Stimulated activated CD4-positive, alpha-beta T cell treated with anti-CD3 and anti-CD28 coated beads, Interleukin-15, amount 100 ng/mL, for 48 hours (primary cell): ENCODE measurements at regions not wholly inside any gene's neighbourhood (a gene's known extent, or its start where the extent isn't known, plus 50 kb on each side); places are given as distances from the start of the nearest gene placed in this dataset.

Source experiments
- DNase-seq, 2 donors: peaks; one replicate each; pipeline ENCODE4 v3.0.0-alpha.2; 2020; ENCODE audit warnings: low read depth in 2 of 2

DNA sequence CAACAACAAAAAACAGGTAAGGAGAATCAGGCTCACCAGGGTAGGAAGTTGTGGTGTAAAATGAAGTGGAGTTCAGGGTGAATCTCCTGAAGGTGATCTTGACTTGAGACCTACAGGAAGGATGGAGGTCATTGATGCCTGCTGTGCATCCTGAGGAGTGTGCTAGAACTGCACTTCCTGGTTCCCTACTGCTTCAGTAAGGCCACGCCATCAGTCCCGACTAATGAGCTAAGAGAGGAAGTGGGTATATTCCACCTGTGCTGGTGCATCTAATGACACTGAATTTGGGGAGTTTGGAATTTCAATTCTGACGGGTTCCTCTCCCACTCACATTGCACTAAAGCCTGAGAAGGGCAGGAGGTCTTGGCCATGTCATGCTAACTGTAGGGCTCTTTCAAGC, 349.3 kb upstream of the SLC14A2 start:
- no peak for DNase-seq

DNA sequence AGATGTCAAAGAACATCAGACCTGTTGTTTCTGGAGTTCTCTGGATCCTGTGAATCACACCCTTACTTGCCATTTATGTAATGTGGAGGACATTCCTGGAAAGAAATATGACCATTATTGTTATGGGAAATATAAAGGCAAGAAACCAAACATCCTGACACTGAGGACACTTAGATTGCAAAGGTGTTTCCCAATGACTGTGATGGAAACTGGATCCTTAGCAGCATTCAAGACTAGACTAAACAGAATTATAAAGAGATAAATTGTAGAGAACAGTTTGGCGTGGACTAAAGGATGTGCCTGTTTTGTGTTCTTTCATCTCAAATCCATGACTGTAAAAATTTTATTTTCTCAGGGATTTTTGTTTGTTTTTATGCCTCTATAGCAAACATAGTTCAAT, 347.7 kb upstream of the SLC14A2 start:
- DNase-seq = no peak

DNA sequence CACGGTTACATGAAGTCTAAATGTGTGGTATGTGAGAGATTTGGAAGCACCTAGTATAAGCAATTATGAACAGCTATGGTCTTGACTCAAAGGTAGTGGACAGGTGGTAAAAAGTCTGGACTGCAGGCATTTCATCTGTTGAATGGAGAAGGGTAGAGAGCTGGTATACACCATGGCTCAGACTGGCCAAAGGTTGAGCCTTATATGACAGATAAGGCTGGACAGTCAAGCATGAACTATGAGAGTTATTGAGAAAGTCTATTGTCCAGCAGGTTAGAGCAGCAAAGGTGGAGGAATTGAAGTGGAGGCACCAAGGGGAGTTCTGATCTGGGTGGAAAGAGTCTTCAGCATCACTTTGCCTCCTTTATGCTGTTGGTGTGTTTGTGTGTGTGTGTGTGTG, 346.7 kb upstream of the SLC14A2 start:
- DNase-seq = no peak

DNA sequence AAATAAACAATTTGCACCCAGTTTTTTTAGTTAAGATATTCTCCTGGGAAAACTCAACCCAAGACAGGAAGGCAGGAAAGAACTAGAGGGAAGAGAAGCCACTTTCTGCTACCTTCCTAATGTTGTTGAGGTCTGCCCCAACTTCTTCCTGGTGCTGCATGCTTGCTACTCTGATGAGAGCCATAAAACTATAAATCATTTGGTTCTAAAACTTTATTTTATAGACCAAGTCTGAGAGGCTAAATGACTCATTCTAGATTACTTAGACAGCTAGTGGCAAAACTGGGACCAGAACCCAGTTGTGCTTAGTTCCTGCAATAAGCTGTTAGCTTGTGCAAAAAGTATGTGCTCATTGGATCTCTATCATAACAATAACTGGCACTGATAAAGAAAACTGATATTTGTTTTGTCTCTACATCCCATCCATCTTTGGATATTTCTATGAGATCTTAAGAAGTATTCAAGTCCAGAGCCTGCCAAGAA, 344.9 kb upstream of the SLC14A2 start:
- no peak for DNase-seq

DNA sequence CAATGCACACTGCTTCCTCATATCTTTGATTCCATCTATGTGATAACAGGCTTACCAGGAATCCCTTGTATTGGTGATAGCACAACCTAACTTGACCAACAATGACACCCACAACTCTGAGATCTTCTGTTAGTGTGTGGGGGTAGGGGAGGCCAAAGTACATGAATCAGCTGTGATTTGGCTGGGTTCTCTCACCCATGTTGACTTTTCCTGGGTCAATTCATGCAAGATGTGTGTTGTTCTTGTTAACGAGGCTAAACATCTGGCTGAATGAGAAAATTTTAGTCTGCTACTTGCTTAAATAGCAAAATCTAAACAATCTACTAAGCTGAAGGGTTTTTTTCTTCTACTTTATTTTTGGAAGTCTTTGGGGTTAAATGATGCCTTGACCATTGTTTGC, 341.2 kb upstream of the SLC14A2 start:
- no peak for DNase-seq

DNA sequence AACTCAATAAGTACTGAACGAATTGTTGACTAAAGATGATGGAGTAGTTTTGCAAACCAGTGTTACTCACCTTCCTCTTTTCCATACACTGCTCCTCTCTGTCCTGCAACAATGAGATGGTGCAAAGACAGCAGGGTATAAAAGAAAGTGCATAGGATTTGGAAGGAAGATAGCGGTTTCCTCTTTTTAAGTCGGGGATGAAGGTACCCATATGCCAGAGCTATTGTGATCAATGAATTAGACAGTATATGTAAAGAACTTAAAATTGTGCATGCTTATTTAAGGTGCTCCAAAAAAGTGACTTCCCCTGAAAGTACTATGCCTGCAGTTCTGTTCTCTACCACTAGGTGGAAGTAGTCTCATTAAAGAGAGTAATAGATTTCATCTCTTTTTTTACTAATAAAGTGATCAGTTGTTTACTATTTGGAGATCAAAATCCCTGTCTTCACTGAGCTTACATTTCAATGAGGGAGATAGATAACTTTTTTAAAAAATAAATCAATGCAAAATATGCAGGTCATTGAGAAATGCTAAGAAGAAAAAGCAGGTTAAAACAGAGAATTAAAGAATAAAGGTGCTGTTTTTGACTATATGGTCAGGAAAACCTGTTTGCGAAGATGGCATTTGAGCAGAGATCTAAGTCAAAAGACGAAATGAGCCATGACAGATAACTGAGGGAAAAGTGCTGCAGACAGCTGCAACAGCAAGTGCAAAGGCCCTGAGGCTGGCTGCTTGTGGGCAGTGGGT, 339.7 kb upstream of the SLC14A2 start:
- DNase-seq = no peak

DNA sequence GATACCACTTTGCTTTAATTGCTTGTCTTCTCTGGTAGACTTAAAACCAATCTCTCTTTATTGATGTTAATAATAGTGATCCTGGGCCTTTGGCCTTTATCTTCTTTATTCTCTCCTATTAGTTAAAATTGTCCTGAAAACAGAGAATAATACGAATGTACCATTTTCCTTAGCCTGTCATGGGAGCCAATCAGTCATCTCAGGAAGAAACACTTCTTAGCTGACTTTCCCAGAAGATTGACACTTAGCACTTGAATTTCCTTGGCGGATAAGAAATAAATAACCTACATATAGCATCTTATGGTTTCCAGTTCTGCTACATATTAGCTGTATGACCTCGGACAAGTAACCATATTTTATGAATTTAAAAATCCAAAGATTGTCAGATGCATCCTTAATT, 338.4 kb upstream of the SLC14A2 start:
- DNase-seq = no peak

DNA sequence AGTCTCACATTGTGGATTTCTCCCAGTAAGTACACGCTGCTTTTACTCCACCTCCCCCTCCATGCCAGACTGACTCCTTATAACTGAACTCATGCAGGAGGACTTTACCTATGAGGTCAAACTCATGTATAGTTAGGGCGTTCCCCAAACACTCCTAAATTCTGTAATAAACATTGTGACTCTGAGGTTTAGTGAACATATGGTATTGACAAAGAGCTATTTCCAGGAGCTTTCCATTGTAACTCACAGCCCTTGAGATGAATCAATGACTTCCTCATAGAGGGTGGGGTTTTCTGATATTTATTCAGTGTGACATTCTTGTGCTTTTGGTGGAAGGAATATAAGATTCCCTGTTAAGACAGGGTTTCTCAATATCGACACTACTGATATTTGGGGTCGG, 337.4 kb upstream of the SLC14A2 start:
- no peak for DNase-seq

DNA sequence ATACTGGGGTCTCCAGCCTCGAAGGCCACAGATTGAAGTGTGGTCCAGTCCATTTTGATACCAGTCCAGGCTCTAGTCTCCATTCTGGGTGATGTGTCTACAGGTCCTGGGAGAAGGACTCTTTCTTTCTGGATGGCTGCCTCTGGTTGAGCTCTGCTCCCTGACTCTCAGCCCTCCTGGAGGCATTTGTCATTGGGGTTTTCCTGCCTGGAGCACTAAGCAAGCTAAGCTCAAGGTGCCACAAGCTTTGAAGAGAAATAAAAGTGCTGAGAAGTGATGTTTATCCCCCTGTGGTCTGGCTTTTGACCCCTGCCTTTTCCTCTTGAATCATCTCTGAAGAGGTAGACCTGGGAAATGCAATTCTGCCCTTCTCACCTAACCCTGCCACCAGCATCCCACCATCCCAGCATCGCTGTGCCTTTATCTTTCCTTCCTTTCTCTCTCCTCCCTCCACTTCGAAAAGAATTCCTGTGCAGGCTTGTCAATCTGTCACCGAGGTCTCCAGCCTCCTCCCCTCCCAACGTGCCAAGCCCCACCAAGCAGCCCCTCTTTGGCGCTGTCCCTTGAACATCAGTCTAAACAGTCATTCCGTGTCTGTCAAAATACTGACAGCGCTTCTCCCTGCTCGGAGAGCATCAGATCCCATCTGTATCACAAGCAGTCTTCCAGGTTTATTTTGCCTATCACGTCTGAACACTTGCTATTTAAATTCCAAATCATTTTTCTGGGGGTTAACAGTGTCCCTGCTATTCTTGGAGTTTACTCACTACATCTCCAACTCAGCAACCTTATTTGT, 334.6 kb upstream of the SLC14A2 start:
- no peak for DNase-seq

DNA sequence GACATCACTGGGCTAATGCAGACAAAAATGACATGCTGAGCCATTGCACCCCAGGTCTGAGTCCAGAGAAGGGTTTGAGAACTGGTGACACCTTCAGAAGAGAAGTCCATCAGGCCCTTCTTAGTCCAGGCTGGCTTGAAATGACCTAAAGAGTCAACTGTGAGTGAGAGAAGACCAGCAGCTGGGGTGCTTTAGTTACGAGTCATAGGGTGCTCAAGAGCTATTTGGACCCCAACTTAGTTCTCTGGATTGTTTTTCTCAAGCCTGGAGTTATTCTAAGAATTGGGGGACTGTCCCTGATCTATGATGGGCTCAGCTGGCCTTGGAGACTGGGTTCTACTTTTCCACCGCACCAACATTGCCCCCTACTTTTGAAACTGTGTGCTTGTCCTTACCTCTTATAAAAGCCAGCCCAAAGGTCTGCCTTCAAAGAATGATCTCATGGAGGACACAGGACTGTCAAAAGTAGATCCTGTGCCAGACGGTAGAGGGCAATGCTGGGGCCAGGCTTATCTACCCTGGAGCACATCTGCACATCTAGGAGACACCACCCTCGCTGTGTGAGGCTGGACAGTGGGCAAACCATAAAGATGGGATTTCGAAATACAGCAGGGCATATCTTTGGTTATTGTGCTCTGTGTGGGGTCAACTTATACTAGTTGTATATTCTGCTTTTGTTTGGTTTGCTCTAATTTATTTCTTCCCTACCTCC, 333.0 kb upstream of the SLC14A2 start:
- DNase-seq = no peak

DNA sequence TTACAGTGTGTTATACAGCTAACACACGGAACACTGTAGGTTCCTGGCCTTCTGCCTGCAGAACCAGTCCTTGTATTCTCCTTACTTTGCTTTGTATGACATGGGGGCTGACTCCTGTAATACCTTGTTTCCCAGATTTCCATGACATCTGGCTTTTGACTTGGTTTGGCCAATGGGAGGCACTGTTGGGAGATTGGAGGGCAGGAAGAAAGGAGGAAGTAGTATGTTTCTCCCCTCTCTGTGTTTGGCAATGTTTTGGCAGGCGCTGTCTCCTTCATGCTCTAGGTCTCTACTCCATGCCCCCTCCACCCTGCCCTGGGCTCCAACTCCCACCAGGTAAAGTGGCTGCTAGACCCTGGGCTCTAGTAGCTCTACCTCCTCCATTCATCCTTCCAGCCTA, 331.1 kb upstream of the SLC14A2 start:
- no peak for DNase-seq

DNA sequence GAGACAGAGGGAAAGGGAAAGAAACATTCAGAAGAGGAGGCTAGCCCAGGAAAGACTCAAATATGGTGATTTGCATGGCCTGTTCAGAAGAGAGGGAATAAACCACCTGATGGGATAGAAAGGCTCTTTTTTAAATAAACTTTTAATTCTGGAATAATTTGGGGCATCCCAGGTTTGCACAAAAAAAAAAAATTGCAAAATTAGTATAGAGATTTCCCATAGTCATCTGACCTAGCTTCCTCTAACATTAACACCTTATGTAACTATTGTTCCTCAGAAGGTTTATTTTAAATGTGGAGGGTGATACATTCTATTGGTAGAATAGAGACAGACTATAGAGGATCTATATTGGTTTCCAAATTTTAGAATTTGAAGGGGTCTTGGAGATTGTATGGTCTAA, 330.4 kb upstream of the SLC14A2 start:
- DNase-seq = no peak

DNA sequence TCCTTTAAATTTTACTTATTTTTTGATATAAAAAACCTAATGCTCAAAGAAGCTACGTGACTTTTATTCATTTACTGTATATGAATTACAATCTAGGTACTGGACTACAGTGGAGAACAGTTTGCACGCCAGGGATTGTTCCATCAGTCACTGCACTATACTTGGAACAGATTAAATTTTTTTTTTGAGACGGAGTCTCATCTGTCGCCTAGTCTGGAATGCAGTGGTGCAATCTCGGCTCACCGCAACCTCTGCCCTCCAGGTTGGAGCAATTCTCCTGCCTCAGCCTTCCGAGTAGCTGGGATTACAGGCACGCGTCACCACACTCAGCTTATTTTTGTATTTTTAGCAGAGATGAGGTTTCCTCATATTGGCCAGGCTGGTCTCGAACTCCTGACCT, 330.0 kb upstream of the SLC14A2 start:
- no peak for DNase-seq

DNA sequence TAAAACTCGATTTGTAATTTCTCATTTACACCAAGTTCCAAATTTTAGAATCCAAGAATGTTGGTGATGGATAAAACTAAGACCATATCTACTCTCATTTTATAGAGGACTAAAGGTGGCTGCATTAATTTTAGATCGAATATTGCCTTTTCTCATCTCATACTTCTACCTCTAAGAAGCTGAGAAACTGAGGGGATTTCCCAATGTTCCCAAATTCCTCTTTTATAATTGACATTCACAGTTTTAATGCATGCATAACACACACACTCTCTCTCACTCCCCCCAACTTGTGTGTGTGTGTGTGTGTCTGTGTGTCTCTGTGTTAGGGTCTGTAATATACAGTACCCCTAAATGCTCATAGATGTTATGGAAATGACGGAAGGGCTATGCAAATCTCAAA, 328.8 kb upstream of the SLC14A2 start:
- DNase-seq = no peak

DNA sequence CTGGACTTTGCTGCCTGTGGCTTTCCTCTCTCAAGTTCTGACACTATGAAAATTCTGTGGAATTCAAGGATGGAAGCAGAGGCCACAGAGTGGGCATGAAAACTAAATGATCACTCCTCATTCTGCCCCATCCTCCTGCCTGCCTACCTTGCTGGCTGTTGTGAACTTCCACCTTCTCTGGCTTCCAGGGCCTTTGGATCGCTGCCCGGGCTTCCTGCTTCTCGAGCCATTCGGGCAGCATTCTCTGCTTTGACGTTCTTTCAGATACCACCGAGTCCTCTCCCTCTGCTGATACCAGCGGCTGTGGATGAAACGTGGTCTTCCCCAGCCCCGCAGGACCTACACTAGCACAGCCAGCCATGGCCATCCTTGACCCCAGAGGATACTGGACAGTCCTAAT, 327.7 kb upstream of the SLC14A2 start:
- DNase-seq = no peak

DNA sequence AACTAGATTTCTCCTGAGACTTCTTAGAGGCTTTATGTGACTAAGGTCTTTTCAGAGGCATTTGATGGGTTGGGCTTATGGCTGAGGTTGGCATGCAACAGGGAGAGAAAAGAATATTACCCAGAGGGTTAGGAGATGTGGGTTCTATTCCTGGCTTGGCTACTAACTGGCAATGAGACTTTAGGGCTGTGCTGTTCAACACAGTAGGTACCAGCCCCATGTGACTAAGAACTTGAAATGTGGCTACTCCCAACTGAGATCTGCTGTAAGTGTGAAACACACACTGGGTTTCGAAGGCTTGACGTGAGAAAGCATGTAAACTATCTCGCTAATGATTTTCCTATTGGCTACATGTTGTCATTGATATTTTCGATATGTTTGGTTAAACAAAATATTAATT, 324.9 kb upstream of the SLC14A2 start:
- no peak for DNase-seq

DNA sequence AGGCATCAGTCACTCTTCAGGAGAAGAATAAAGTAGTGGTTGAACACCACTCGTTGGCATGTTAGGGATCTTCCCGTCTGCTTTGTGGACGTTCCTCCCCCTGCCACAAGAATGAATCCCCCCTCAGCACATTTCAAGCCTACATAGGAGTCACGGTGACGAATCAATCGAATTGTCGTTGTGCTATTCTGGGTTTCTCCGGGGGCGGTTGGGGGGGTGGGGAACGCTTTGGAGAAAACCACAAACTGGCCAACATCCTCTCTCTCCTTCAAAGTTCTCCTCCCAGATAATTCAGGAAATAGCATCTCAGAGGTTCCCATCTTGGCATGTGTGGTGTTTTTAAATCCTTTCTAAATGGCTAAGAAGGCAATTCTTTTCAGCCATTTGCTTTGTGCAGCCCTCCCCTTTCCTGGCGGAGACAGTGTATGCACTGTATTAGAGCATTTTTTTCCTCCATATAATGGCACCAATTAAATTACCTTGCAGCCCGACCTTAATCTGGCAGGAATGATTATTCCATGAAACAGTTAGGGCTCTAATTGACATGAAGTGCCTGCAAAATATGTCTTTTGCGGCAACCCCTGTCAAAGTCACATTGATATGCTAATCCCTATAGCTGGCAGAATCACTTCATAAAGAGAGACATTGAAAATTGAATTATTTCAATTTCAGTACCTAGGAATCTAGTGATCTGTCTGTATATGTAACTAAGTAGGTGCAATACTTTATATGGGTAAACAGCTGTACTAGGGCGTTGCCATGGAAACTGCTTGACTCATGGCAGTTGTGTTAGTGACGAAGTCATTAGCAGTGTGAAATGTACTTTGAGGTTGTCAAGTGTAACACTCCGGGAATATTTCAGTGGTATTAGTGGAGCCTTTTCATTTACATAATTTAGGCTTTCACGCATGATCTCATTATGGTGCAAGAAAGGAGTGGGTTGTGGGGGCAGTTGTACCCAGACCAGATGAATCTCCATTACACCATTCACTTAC, 323.4 kb upstream of the SLC14A2 start:
- DNase-seq = no peak

DNA sequence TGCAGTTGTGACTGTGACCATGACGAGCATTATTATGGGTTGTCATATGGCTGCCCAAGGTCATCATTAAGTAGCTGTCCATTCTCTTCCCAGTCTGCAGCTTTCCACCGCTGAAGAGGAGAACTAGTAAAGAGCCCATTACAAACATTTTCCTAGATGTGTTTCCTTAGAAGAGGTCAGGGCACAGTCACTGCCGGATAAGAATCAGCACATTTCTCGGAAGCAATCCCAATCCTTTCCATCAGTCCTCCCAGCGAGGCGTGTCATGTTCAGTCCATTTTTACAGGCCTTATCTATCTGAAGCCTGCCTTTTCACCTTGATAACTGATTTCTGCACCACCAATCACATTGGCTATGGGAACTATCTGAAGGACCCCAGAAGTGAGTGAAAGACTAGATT, 319.9 kb upstream of the SLC14A2 start:
- no peak for DNase-seq

DNA sequence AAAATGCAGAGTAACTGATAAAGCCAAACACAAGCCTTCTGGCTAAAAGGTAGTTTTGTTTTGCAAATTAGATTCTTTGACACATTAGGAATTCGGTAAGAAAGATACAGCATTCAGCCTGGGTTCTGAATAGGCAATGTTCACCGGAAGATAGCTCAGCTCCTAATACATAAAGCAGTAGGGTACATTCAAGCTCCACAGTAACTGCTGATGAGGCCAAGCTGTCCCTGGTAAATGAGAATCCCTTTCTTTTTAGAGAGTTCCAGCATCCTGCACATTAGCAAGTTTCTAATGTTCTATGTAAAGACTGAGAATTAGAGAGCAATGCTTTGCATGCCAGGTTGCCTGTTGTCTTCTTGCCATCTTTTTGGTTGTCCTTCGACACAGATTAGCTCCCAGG, 316.3 kb upstream of the SLC14A2 start:
- DNase-seq = no peak

DNA sequence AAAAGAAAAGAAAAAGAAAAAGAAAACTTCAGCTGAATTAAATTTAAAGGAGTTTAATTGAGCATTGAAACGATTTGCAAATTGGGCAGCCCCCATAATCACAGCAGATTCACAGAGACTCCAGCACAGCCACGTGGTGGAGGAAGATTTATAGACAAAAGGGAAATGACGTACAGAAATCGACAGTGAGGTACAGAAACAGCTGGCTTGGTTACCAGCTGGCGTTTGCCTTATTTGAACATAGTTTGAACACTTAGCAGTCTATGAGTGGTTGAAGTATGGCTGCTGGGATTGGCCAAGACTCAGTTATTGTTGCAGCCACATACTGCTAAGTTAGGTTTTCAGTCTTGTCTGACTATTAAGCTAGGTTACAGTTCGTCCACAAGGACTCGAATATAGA, 312.2 kb upstream of the SLC14A2 start:
- no peak for DNase-seq

DNA sequence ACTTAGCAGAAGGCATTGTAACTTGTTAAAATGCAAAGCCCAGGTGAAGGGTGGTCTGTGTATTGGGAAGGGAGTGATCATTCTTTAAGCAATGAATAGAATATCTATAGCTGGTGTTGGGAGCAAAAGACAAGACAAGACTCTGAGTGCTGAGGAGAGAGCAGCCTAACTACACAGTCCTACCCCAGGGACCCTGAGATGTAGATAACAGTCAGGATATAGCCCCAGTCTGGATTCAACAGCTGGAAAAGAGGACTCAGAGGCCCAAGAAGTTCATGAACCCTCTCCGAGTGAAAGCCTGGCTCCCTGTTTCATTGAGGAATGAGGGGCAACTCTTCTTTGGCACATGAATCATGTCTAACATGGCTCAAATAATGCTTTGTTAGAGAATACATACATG, 310.7 kb upstream of the SLC14A2 start:
- DNase-seq = no peak
